ENCODE measurements at regions not wholly inside any gene's neighbourhood (a gene's known extent, or its start where the extent isn't known, plus 50 kb on each side); places are given as distances from the start of the nearest gene placed in this dataset.

- Histone ChIP-seq H3K79me2 (ENCODE audit: insufficient read depth, low read depth) (peaks cover 98% of the 10 kb centered on the region), H3K36me3 (ENCODE audit: insufficient read depth) (no peaks in the 10 kb centered on the region), H3K4me2 (peak overlapping the region; percentile 98), H3K27me3 (ENCODE audit: insufficient read depth, low read depth) (no peaks in the 10 kb centered on the region), H3K27ac (peak overlapping the region; percentile 90), H3K4me3 (IDR thresholded peaks at IDR 0.05; ENCODE audit: insufficient read depth, low read depth, low read length) (no peak overlapping the region), H2AFZ (ENCODE audit: low read depth) (no peak overlapping the region), H4K20me1 (ENCODE audit: insufficient read depth) (no peaks in the 10 kb centered on the region), H3K9ac (peak overlapping the region; percentile 59; the same call in 1 of the 2 replicates), H3K4me1 (ENCODE audit: low read depth, poor library complexity, severe bottlenecking) (peaks cover 95% of the 10 kb centered on the region)
- TF ChIP-seq, protein P1, sequence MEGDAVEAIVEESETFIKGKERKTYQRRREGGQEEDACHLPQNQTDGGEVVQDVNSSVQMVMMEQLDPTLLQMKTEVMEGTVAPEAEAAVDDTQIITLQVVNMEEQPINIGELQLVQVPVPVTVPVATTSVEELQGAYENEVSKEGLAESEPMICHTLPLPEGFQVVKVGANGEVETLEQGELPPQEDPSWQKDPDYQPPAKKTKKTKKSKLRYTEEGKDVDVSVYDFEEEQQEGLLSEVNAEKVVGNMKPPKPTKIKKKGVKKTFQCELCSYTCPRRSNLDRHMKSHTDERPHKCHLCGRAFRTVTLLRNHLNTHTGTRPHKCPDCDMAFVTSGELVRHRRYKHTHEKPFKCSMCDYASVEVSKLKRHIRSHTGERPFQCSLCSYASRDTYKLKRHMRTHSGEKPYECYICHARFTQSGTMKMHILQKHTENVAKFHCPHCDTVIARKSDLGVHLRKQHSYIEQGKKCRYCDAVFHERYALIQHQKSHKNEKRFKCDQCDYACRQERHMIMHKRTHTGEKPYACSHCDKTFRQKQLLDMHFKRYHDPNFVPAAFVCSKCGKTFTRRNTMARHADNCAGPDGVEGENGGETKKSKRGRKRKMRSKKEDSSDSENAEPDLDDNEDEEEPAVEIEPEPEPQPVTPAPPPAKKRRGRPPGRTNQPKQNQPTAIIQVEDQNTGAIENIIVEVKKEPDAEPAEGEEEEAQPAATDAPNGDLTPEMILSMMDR (conservative IDR thresholded peaks at IDR 0.05; ENCODE audit: low read depth, low read length), result no peak
Measured at GRCh38 chr17:77381731-77382130, 241.0 kb downstream of the SEC14L1 start.

GRCh38 chr17:77382356-77382911, 241.7 kb downstream of the SEC14L1 start:
- peaks cover 98% of the 10 kb centered on the region for H3K4me1 ChIP-seq (ENCODE audit: low read depth, poor library complexity, severe bottlenecking)
- no peaks in the 10 kb centered on the region; the same call in 1 of the 2 replicates for H3K36me3 ChIP-seq (ENCODE audit: insufficient read depth)
- no peaks in the 10 kb centered on the region for H4K20me1 ChIP-seq (ENCODE audit: insufficient read depth)
- H3K27me3 ChIP-seq (ENCODE audit: insufficient read depth, low read depth), result no peaks in the 10 kb centered on the region
- H3K4me3 ChIP-seq (IDR thresholded peaks at IDR 0.05; ENCODE audit: insufficient read depth, low read depth, low read length), result no peak overlapping the region
- H3K9ac ChIP-seq, result peak overlapping the region; percentile 59; the same call in 1 of the 2 replicates
- H3K79me2 ChIP-seq (ENCODE audit: insufficient read depth, low read depth), result peaks cover 98% of the 10 kb centered on the region
- TF ChIP-seq, protein P1 (conservative IDR thresholded peaks at IDR 0.05; ENCODE audit: low read depth, low read length), result 0 out of 2 replicates have a peak, but pooled peaks have one; percentile 35
- H2AFZ ChIP-seq (ENCODE audit: low read depth), result no peak overlapping the region
- H3K27ac ChIP-seq, result peak overlapping the region; percentile 90
- H3K4me2 ChIP-seq, result peak overlapping the region; percentile 98

- Histone ChIP-seq H4K20me1 (ENCODE audit: insufficient read depth) (no peaks in the 10 kb centered on the region), H3K4me2 (peak overlapping the region; percentile 98)
Measured at GRCh38 chr17:77382966-77383612, 242.3 kb downstream of the SEC14L1 start.

DNA sequence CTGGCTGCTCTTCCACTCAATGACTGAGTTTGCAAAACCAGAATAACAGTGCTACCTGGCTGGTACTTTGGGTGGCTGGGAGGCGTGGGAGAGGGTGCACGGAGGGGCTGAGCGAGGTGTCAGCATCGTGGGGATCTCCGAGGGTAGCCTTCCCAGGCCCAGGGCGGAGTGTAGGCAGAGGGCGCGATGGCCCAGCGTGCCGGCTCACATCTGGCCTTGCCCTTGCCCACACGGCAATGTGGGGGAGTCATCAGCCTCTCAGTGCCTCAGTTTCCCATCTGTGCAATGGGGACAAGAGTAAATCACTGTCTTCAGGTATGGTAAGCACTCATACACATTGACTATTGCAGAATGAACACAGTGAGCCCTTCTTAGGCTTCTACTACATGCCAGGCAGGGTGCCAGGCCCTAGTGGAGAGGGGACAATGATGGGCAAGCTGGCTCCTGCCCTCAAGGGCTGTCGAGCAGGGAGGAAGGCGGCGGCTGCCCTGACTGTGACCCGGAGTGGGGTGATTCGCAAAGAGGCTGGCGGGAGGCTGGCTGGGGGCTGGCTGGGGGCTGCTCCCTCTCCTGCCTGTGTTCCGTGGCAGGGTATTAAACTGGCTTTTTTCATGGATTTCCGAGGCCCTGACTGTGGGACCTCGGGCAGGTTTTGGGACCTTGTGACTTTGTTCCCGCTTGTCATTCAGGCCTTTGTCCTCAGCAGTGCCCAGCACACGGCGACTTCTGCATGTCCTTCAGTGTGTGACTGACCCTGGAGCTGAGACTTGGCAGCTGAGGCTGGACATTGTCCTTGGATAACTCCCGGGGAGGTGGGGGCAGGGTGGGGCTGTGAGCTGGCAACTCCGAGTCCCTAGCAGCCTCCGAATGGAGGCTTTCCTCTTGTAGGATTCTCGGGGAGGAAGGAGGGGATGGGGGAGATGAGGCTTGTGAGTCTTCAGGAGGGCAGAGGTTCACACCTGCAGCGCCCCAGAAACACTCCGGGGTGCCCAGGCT, 243.1 kb downstream of the SEC14L1 start:
- TF ChIP-seq, protein P1 (conservative IDR thresholded peaks at IDR 0.05; ENCODE audit: low read depth, low read length), result no peak
- peaks cover 85% of the 10 kb centered on the region for H3K4me1 ChIP-seq (ENCODE audit: low read depth, poor library complexity, severe bottlenecking)
- H4K20me1 ChIP-seq (ENCODE audit: insufficient read depth), result 0 out of 2 replicates have a peak, but pooled peaks cover 6% of the 10 kb centered on the region
- no peaks in the 10 kb centered on the region; the same call in 1 of the 2 replicates for H3K36me3 ChIP-seq (ENCODE audit: insufficient read depth)
- H3K79me2 ChIP-seq (ENCODE audit: insufficient read depth, low read depth), result peaks cover 95% of the 10 kb centered on the region
- H3K4me3 ChIP-seq (IDR thresholded peaks at IDR 0.05; ENCODE audit: insufficient read depth, low read depth, low read length), result no peak overlapping the region
- no peak overlapping the region; the same call in 1 of the 2 replicates for H3K9ac ChIP-seq
- no peaks in the 10 kb centered on the region for H3K27me3 ChIP-seq (ENCODE audit: insufficient read depth, low read depth)
- no peak overlapping the region for H2AFZ ChIP-seq (ENCODE audit: low read depth)
- peak overlapping the region; percentile 98 for H3K4me2 ChIP-seq
- H3K27ac ChIP-seq, result peak overlapping the region; percentile 90

More at GRCh38 chr17:77382966-77383612, 242.3 kb downstream of the SEC14L1 start:
- no peaks in the 10 kb centered on the region; the same call in 1 of the 2 replicates for H3K36me3 ChIP-seq (ENCODE audit: insufficient read depth)
- peak overlapping the region; percentile 59; the same call in 1 of the 2 replicates for H3K9ac ChIP-seq
- H2AFZ ChIP-seq (ENCODE audit: low read depth), result no peak overlapping the region
- no peak overlapping the region for H3K4me3 ChIP-seq (IDR thresholded peaks at IDR 0.05; ENCODE audit: insufficient read depth, low read depth, low read length)
- H3K79me2 ChIP-seq (ENCODE audit: insufficient read depth, low read depth), result peaks cover 95% of the 10 kb centered on the region
- no peaks in the 10 kb centered on the region for H3K27me3 ChIP-seq (ENCODE audit: insufficient read depth, low read depth)
- H3K27ac ChIP-seq, result peak overlapping the region; percentile 90
- TF ChIP-seq, protein P1 (conservative IDR thresholded peaks at IDR 0.05; ENCODE audit: low read depth, low read length), result no peak
- H3K4me1 ChIP-seq (ENCODE audit: low read depth, poor library complexity, severe bottlenecking), result peaks cover 93% of the 10 kb centered on the region
